HepG2 (cell line): ENCODE measurements at regions not wholly inside any gene's neighbourhood (a gene's known extent, or its start where the extent isn't known, plus 50 kb on each side); places are given as distances from the start of the nearest gene placed in this dataset.

Source experiments
- ATAC-seq: fragments of 200-7000 bp; cut with Tn5 transposase; 3 replicates; pipeline ENCODE4 v1.9.1; 2020; ENCODE audit warnings: mild to moderate bottlenecking, moderate library complexity
- BruUV-seq: library from RNA; stranded (reverse); fragments of 400-500 nt; replicated peaks from 2 replicates; lab custom pipeline; 2021; lab: Mats Ljungman, UMichigan
- CTCF ChIA-PET: fragments of 300-600 bp; formaldehyde crosslinking; extraction: SDS; loops from one replicate; lab custom pipeline; 2021; ENCODE audit warnings: low total read pairs, inconsistent platforms, low intra/inter-chr PET ratio; lab: Yijun Ruan, JAX
- POLR2A ChIA-PET: fragments of 350-600 bp; sonication (Branson Sonifier 250); formaldehyde crosslinking; loops from one replicate; lab custom pipeline; 2020; ENCODE audit warnings: antibody characterized with exemption, inconsistent platforms; lab: Yijun Ruan, JAX
- DNase-seq: peaks from one replicate; pipeline ENCODE4 v3.0.0-alpha.2; 2015; ENCODE audit warnings: low spot score
- FAIRE-seq: peaks from 3 replicates; lab custom pipeline; 2011; peaks lifted over from hg19 to GRCh38; lab: Jason Lieb, UNC
- H2AFZ ChIP-seq: one replicate; pipeline ENCODE4 v1.6.1; 2011; ENCODE audit warnings: low read length, inconsistent platforms
- H3K27ac ChIP-seq: fragments of 300-600 bp; 3 replicates; pipeline ENCODE4 v1.8.0; 2011; ENCODE audit warnings: mixed run types, mild to moderate bottlenecking, mixed read lengths, low read length, inconsistent platforms; ENCODE audit not compliant: insufficient read depth; ENCODE audit errors: extremely low read length
- H3K27me3 ChIP-seq, 2 experiments: fragments of 200-600 bp in 1 of 2; 2 replicates in 1 of 2; 3 replicates in 1 of 2; pipeline versions ENCODE4 v1.6.0 to v1.8.0; 2011; ENCODE audit warnings: low read length in 2 of 2, mild to moderate bottlenecking in 2 of 2, moderate library complexity in 2 of 2, inconsistent platforms in 1 of 2; ENCODE audit not compliant: insufficient read depth in 2 of 2, control insufficient read depth in 1 of 2
- H3K36me3 ChIP-seq, 2 experiments: fragments of 200-600 bp in 1 of 2; replicated peaks in 1 of 2; 2 replicates in 1 of 2; 3 replicates in 1 of 2; pipeline versions ENCODE4 v1.5.1 to v1.8.0; 2011; ENCODE audit warnings: low read length in 2 of 2, inconsistent platforms in 1 of 2; ENCODE audit not compliant: insufficient read depth in 2 of 2, control insufficient read depth in 1 of 2
- H3K4me1 ChIP-seq: 2 replicates; pipeline ENCODE4 v1.5.1; 2012; ENCODE audit warnings: low read length, inconsistent platforms; ENCODE audit not compliant: insufficient read depth
- H3K4me2 ChIP-seq: 2 replicates; pipeline ENCODE4 v1.6.0; 2011; ENCODE audit warnings: low read depth, low read length, inconsistent platforms
- H3K4me3 ChIP-seq, 3 experiments: fragments of 200-600 bp in 1 of 3; sonication (generic), shearing (Covaris generic) in 1 of 3; replicated peaks in 1 of 3; 2 replicates each; pipeline ENCODE4 v1.5.1; 2011 to 2016; ENCODE audit warnings: low read length in 3 of 3, inconsistent platforms in 2 of 3, low read depth in 2 of 3, mild to moderate bottlenecking in 2 of 3, control low read depth in 1 of 3, mixed read lengths in 1 of 3; ENCODE audit not compliant: insufficient read depth in 1 of 3
- H3K79me2 ChIP-seq: one replicate; pipeline ENCODE4 v1.6.1; 2011; ENCODE audit warnings: low read length, inconsistent platforms; ENCODE audit not compliant: insufficient read depth
- H3K9ac ChIP-seq: 2 replicates; pipeline ENCODE4 v1.6.0; 2011; ENCODE audit warnings: mild to moderate bottlenecking, low read depth, low read length, inconsistent platforms; ENCODE audit not compliant: insufficient read depth
- H3K9me3 ChIP-seq: 2 replicates; pipeline ENCODE4 v1.5.1; 2012; ENCODE audit warnings: mild to moderate bottlenecking, low read length
- H4K20me1 ChIP-seq: 2 replicates; pipeline ENCODE4 v1.6.0; 2011; ENCODE audit warnings: inconsistent platforms, mild to moderate bottlenecking, low read length, moderate library complexity; ENCODE audit not compliant: insufficient read depth
- ARNT2 ChIP-seq: sonication (generic); formaldehyde crosslinking; IDR thresholded peaks from 2 replicates; pipeline ENCODE4 v1.8.0; 2022; ENCODE audit warnings: mild to moderate bottlenecking, low read depth, missing genetic modification reagents, moderate library complexity
- BATF2 ChIP-seq: sonication (generic); formaldehyde crosslinking; IDR thresholded peaks from 2 replicates; pipeline ENCODE4 v1.8.0; 2022; ENCODE audit warnings: mild to moderate bottlenecking, missing genetic modification reagents, moderate library complexity
- CBX2 ChIP-seq, 2 experiments: fragments of 200-600 bp in 1 of 2; sonication (generic); formaldehyde crosslinking in 1 of 2; IDR thresholded peaks; 2 replicates each; pipeline versions ENCODE4 v1.7.0 to v1.8.1; 2018 to 2022; ENCODE audit warnings: low read depth in 2 of 2, low read length in 1 of 2, mild to moderate bottlenecking in 1 of 2, missing genetic modification reagents in 1 of 2
- EZH2 ChIP-seq: conservative IDR thresholded peaks from 2 replicates; pipeline ENCODE4 v1.6.1; 2012; ENCODE audit warnings: mild to moderate bottlenecking, low read depth, low read length, moderate library complexity
- FOXJ3 ChIP-seq: sonication (generic); formaldehyde crosslinking; IDR thresholded peaks from 2 replicates; pipeline ENCODE4 v1.4.0; 2020; ENCODE audit warnings: missing genetic modification reagents, mild to moderate bottlenecking, borderline replicate concordance
- HNRNPUL1 ChIP-seq: fragments of 200-400 bp; formaldehyde crosslinking; IDR thresholded peaks from 2 replicates; pipeline ENCODE4 v1.6.1; 2017; ENCODE audit warnings: low read depth, mild to moderate bottlenecking, low read length, moderate library complexity
- HOXA5 ChIP-seq: sonication (generic); formaldehyde crosslinking; IDR thresholded peaks from 2 replicates; pipeline ENCODE4 v1.4.0; 2020; ENCODE audit warnings: missing genetic modification reagents
- KDM3A ChIP-seq: IDR thresholded peaks from 2 replicates; pipeline ENCODE4 v1.6.1; 2018; ENCODE audit warnings: low read depth, missing compliant biosample characterization
- KLF15 ChIP-seq: sonication (generic); formaldehyde crosslinking; IDR thresholded peaks from 2 replicates; pipeline ENCODE4 v1.8.1; 2023; ENCODE audit warnings: borderline replicate concordance, mild to moderate bottlenecking, inconsistent platforms, missing genetic modification reagents, mixed read lengths
- MAF1 ChIP-seq: sonication (generic); formaldehyde crosslinking; IDR thresholded peaks from 2 replicates; pipeline ENCODE4 v1.5.0; 2020; ENCODE audit warnings: missing genetic modification reagents, borderline replicate concordance
- NAIF1 ChIP-seq: sonication (generic); formaldehyde crosslinking; IDR thresholded peaks from 2 replicates; pipeline ENCODE4 v1.5.0; 2020; ENCODE audit warnings: mild to moderate bottlenecking, missing genetic modification reagents, borderline replicate concordance
- NR0B2 ChIP-seq: sonication (generic); formaldehyde crosslinking; IDR thresholded peaks from 2 replicates; pipeline ENCODE4 v1.4.0; 2020; ENCODE audit warnings: mild to moderate bottlenecking, missing genetic modification reagents
- POLR2AphosphoS5 ChIP-seq: IDR thresholded peaks from 2 replicates; pipeline ENCODE4 v1.6.1; 2012; ENCODE audit warnings: low read depth, low read length
- RNF219 ChIP-seq: sonication (generic); formaldehyde crosslinking; IDR thresholded peaks from 2 replicates; pipeline ENCODE4 v1.5.0; 2020; ENCODE audit warnings: mild to moderate bottlenecking, missing genetic modification reagents
- SAFB2 ChIP-seq: sonication (generic); formaldehyde crosslinking; IDR thresholded peaks from 2 replicates; pipeline ENCODE4 v1.5.1; 2020; ENCODE audit warnings: missing genetic modification reagents, low read depth, mild to moderate bottlenecking, borderline replicate concordance
- SMAD3 ChIP-seq: sonication (generic); formaldehyde crosslinking; IDR thresholded peaks from 2 replicates; pipeline ENCODE4 v1.4.0; 2020; ENCODE audit warnings: missing genetic modification reagents
- ZNF124 ChIP-seq: sonication (generic); formaldehyde crosslinking; IDR thresholded peaks from 2 replicates; pipeline ENCODE4 v1.4.0; 2020; ENCODE audit warnings: missing genetic modification reagents
- ZNF530 ChIP-seq: sonication (generic); formaldehyde crosslinking; IDR thresholded peaks from 2 replicates; pipeline ENCODE4 v1.5.0; 2020; ENCODE audit warnings: low read depth, mild to moderate bottlenecking, missing genetic modification reagents
- ZNF616 ChIP-seq: sonication (generic); formaldehyde crosslinking; IDR thresholded peaks from 2 replicates; pipeline ENCODE4 v1.5.0; 2020; ENCODE audit warnings: low read depth, mild to moderate bottlenecking, missing genetic modification reagents
- ZNF710 ChIP-seq: sonication (generic); formaldehyde crosslinking; IDR thresholded peaks from 2 replicates; pipeline ENCODE4 v1.5.0; 2020; ENCODE audit warnings: mild to moderate bottlenecking, missing genetic modification reagents, borderline replicate concordance
- ZNF878 ChIP-seq: sonication (generic); formaldehyde crosslinking; IDR thresholded peaks from 2 replicates; pipeline ENCODE4 v1.8.1; 2023; ENCODE audit warnings: mild to moderate bottlenecking, missing genetic modification reagents, moderate library complexity
- WGBS: methylation state at CpG from one replicate; pipeline ENCODE4 v1.1.6; 2017; ENCODE audit warnings: low lambda C conversion rate; 5-methylcytosine and 5-hydroxymethylcytosine counted together
- in situ Hi-C: cut with HindIII; loops from 2 replicates; pipeline ENCODE4 v1.10.0; 2017; ENCODE audit warnings: low pct_unique_long_range_greater_than_20kb; ENCODE audit not compliant: extremely low pct_ligation_motif_present
- intact Hi-C: fragments of 100-400 bp; cut with micrococcal nuclease; formaldehyde crosslinking; loops from one replicate; pipeline ENCODE4 v1.10.0; 2022; ENCODE audit not compliant: unreplicated experiment

- TF ChIP-seq RNF219 (CRISPR knock-in tag) (no peak), HNRNPUL1 (no peak), ARNT2 (CRISPR knock-in tag) (no peak), ZNF710 (no peak), NAIF1 (no peak), POLR2AphosphoS5 (no peak), SAFB2 (no peak), EZH2 (no peak), ZNF530 (CRISPR knock-in tag) (no peak)
Measured at GRCh38 chr16:64305663-64306062, 816.2 kb downstream of the CDH11 start (continued).

DNA sequence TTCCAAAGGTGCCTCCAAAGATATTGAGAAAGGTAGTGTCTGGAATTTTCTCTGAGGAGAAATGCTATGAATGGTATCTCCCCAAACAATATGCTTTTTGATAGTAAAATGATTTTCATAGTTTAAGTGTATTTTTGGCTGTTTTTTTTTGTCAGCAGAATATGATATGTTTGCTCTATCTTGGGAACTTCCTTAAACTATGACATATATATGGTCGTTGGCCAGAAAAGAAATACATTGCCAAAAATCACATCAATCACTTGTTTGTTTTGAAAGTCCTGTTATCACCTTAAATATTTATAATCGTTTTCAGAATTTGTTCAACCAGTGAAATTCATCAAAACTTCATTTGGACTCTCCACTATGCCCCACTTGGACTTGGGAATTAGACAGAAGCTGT lies 816.9 kb downstream of the CDH11 start:
- Histone ChIP-seq H3K9me3 (peaks cover 54% of the 10 kb centered on the region), H2AFZ (no peak overlapping the region), H3K79me2 (no peaks in the 10 kb centered on the region), H3K27ac (no peak overlapping the region), H3K4me2 (no peak overlapping the region), H3K4me3 (no peak overlapping the region), H3K27me3 (no peaks in the 10 kb centered on the region), H3K9ac (no peak overlapping the region), H3K4me1 (no peaks in the 10 kb centered on the region), H3K36me3 (no peaks in the 10 kb centered on the region), H4K20me1 (no peaks in the 10 kb centered on the region)
- ATAC-seq (no peak), DNase-seq (no peak), FAIRE-seq (no peak)
- POLR2A ChIA-PET = no interaction called here
- BruUV-seq = no TSS peak
- whole genome bisulfite sequencing = 1% methylated on average over 2 of the region's 2 CpGs
- intact Hi-C loops (no loop called here), in situ Hi-C loops (no loop called here)
- CTCF ChIA-PET = no interaction called here
- TF ChIP-seq ZNF878 (CRISPR knock-in tag) (no peak), ZNF616 (CRISPR knock-in tag) (no peak), NR0B2 (no peak), MAF1 (no peak), HOXA5 (no peak), BATF2 (CRISPR knock-in tag) (no peak), FOXJ3 (CRISPR knock-in tag) (no peak), CBX2 (IDR thresholded peaks at IDR 0.05; ENCODE audit: low read depth, low read length) (no peak), CBX2 (CRISPR knock-in tag; IDR thresholded peaks at IDR 0.05; ENCODE audit: low read depth) (no peak), ZNF124 (no peak), KDM3A (CRISPR knock-in tag) (no peak), KLF15 (CRISPR knock-in tag) (no peak), SMAD3 (no peak)
